ENCODE measurements at regions not wholly inside any gene's neighbourhood (a gene's known extent, or its start where the extent isn't known, plus 50 kb on each side); places are given as distances from the start of the nearest gene placed in this dataset.
A peak's percentile ranks its signal among the peaks of the same experiment; 100 is the strongest.

DNA sequence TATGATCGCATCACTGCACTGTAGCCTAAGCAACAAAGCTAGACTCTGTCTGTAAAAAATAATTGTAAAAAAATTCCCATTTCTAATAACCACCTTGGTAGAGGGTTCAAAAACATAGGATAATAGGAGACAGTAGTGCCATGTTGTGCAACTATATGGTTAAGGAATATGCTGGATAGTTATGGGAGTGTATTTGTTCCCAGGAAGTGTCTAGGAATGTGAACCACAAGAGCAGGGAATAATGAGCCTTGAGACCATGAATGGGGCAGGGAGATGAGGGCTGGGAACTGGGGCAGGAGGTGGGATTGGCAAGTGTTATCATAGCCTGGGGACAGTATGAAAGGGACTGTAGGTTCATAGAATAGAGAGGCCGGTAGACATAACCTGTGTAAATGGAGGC lies 50.4 kb downstream of the RUSC2 start:
- no peak for DNase-seq (ENCODE audit: low spot score)

DNA sequence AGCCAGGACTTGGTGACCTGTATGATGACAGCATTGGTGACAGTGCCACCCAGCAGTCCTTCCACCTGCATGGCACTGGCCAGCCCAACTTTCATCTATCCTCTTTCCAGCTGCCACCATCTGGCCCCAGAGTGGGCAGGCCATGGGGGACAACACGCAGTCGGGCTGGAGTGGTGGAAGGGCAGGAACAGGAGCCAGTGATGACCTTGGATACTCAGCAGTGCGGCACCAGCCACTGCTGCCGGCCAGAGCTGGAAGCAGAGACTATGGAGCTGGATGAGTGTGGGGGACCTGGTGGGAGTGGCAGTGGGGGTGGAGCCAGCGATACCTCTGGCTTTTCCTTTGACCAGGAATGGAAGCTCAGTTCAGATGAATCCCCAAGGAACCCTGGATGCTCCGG lies 56.9 kb downstream of the RUSC2 start:
- DNase-seq (ENCODE audit: low spot score), result no peak

DNA sequence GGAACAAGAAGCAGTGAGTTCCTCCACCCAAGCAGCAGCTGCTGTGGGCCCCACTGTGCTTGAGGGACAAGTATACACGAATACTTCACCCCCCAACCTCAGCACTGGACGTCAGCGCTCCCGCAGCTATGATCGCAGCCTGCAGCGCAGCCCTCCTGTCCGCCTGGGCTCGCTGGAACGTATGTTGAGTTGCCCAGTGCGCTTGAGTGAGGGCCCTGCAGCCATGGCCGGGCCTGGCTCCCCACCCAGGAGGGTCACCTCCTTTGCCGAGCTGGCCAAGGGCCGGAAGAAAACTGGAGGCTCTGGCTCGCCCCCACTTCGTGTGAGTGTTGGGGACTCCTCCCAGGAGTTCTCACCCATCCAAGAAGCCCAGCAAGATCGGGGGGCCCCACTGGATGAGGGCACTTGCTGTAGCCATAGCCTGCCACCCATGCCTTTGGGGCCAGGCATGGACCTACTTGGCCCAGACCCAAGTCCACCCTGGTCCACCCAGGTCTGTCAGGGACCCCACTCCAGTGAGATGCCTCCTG lies 57.1 kb upstream of the TESK1 start:
- DNase-seq (ENCODE audit: low spot score), result no peak

DNA sequence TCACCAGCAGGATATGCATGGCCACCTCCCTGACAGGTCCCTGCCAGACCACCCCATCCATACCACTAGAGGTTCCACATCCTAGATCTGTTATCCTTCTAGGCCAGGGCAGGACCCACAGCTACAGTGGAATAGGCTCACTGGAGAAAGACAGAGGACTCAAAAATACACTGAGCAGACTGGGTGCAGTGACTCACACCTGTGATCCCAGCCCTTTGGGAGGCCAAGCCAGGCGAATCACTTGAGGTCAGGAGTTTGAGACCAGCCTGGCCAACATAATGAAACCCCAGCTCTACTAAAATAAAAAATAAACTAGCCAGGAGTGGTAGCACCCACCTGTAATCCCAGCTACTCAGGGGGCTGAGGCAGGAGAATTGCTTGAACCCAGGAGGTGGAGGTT lies 56.5 kb upstream of the TESK1 start:
- DNase-seq (ENCODE audit: low spot score), result no peak

DNA sequence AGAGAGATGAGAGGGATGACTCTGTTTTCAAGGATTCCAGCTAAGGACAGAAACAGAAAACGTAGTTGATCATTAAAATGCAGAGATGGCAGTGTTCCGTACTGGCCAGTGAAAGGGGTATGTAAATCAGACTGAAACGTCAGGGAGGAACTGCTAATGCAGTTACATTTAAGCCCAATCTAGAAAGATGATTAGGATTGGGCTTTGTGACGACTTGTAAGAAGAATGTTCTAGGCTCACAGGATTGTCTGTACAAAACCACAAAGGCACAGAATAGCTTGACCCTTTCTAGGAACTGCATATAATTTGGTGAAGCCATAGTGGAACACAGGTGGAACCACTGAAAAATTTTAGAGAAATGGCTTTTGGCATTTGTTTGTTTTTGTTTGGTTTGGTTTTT lies 55.6 kb upstream of the TESK1 start:
- DNase-seq (ENCODE audit: low spot score), result no peak

DNA sequence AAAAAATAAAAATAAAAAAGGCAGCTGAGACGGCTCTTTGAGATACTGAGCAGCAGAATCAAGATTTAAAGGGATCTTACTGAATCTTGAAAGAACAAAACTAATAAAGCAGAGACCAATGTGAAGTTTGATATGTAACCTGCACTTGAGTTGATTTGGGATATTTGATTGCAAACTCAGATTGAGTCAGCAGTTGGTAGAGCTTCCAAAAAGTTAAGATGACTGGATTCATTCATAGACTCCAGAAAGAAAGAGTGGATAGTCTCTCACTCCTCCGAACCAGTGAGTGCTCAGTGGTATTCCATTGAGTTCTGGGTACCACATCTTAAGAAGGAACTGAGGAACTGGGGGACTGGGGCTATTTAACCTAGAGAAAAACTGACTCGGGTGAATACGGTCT lies 52.7 kb upstream of the TESK1 start:
- no peak for DNase-seq (ENCODE audit: low spot score)

DNA sequence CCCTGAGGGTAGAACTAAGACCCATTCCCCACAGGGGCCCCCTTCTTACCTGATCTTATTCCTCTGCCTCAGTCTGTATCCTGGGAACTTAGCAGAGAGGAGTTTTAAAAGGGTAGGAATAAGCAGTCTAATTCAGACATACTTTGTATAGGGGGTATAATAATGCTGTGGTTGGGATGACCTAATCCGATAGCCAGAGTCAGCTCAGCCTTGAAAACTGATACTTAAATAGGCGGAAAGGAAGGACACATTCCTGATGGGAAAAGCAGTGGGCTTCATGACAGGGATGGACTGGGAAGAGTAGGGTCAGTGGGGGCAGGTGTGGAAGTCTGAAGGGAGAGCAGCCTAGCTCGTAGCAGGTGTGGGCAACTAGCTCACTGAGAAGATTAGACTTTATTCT lies 52.2 kb upstream of the TESK1 start:
- DNase-seq (ENCODE audit: low spot score), result no peak

DNA sequence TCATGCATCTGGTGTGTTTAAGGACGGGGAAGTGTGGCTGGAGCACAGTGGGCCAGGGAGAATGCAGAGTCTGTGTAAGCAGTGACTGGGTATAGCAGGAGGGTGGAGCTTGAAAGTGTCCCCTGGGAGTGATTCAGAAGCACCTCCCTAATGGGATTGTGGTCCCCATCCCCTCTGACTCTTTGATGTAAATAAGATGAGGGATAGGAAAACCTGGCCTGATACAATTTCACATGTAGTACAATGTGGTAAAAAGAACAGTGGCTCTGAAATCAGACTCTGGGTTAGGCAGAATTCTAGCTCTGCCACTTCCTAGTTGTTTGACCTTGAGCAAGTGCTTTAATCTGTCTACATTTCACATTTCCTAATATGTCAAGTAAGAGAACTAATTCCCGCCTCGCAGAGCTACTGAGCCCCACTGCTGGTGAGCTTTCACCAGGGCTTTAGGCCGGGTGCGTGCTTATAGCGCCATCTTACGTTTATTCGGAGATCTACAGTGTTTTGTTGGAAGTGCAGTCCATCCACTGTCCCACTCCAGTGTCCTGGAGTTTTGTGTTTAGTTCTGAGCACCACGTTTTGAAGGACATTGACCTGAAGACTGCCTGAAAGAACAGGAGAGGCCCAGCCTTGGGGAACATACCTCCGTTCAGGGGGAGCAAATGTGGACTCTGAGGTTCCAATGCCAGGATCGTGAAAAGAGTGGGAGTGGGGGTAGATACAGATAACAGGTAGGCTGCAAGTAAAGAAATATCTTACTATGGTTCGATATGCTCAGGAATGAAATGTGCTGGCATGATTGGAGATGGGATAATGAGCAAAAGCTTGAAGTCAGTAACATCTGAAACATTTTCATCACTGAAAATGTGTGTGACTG lies 51.2 kb upstream of the TESK1 start:
- DNase-seq (ENCODE audit: low spot score), result peak; percentile 89

DNA sequence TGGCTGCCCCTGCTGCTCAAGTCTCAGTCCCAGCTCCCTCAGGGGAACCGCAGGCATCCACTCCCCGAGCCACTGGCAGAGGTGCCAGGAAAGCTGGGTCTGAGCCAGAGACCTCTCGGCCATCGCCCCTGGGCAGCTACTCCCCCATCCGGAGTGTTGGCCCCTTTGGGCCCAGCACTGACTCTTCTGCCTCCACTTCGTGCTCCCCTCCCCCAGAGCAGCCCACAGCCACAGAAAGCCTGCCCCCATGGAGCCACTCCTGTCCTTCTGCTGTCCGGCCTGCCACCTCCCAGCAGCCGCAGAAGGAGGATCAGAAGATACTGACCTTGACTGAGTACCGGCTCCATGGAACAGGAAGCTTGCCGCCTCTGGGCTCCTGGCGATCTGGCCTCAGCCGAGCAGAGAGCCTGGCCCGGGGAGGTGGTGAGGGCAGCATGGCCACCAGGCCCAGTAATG lies 49.8 kb upstream of the TESK1 start:
- no peak for DNase-seq (ENCODE audit: low spot score)

Measured in GM03348 (cell line).